H9 (cell line): ENCODE measurements at regions not wholly inside any gene's neighbourhood (a gene's known extent, or its start where the extent isn't known, plus 50 kb on each side); places are given as distances from the start of the nearest gene placed in this dataset.

Experiments used
- DNase-seq: peaks from one replicate; pipeline ENCODE4 v3.0.0-alpha.2; 2017
- H2AFZ ChIP-seq: one replicate; pipeline ENCODE4 v1.6.1; 2013; ENCODE audit warnings: mild to moderate bottlenecking, low read length, control low read depth, moderate library complexity
- H2AK5ac ChIP-seq: 2 replicates; pipeline ENCODE4 v1.6.1; 2013; ENCODE audit warnings: low read length, control low read depth, mixed read lengths; ENCODE audit not compliant: insufficient read length
- H2BK120ac ChIP-seq: one replicate; pipeline ENCODE4 v1.6.1; 2013; ENCODE audit warnings: low read depth, mild to moderate bottlenecking, low read length, control low read depth, inconsistent platforms; ENCODE audit not compliant: poor library complexity, severe bottlenecking
- H2BK12ac ChIP-seq: 2 replicates; pipeline ENCODE4 v1.6.1; 2013; ENCODE audit warnings: low read length, control low read depth, mixed read lengths, low read depth; ENCODE audit not compliant: insufficient read length
- H2BK15ac ChIP-seq: 2 replicates; pipeline ENCODE4 v1.6.1; 2013; ENCODE audit warnings: low read depth, low read length, control low read depth
- H2BK20ac ChIP-seq: one replicate; pipeline ENCODE4 v1.6.1; 2013; ENCODE audit warnings: low read depth, mild to moderate bottlenecking, low read length, control low read depth, inconsistent platforms; ENCODE audit not compliant: poor library complexity, severe bottlenecking
- H2BK5ac ChIP-seq: 2 replicates; pipeline ENCODE4 v1.6.1; 2013; ENCODE audit warnings: low read length, control low read depth, mixed read lengths; ENCODE audit not compliant: insufficient read length
- H3K14ac ChIP-seq: 2 replicates; pipeline ENCODE4 v1.6.1; 2013; ENCODE audit warnings: low read length, control low read depth; ENCODE audit not compliant: insufficient read depth
- H3K18ac ChIP-seq: 2 replicates; pipeline ENCODE4 v1.6.1; 2013; ENCODE audit warnings: low read depth, mild to moderate bottlenecking, mixed read lengths, low read length, control low read depth; ENCODE audit not compliant: insufficient read length
- H3K23ac ChIP-seq: 2 replicates; pipeline ENCODE4 v1.6.1; 2013; ENCODE audit warnings: low read length, control low read depth, mixed read lengths, low read depth; ENCODE audit not compliant: insufficient read length
- H3K23me2 ChIP-seq: 2 replicates; pipeline ENCODE4 v1.6.1; 2013; ENCODE audit warnings: low read depth, mild to moderate bottlenecking, mixed read lengths, low read length, control low read depth; ENCODE audit not compliant: insufficient read length, poor library complexity, severe bottlenecking
- H3K27ac ChIP-seq: 2 replicates; pipeline ENCODE4 v1.5.1; 2013; ENCODE audit warnings: low read length, control low read depth, mixed read lengths, low read depth; ENCODE audit not compliant: insufficient read length
- H3K27me3 ChIP-seq: 2 replicates; pipeline ENCODE4 v1.6.1; 2013; ENCODE audit warnings: low read length, control low read depth, inconsistent platforms; ENCODE audit not compliant: insufficient read depth
- H3K4ac ChIP-seq: 2 replicates; pipeline ENCODE4 v1.6.1; 2013; ENCODE audit warnings: low read depth, mild to moderate bottlenecking, control low read depth, inconsistent platforms, low read length, moderate library complexity
- H3K4me1 ChIP-seq: 2 replicates; pipeline ENCODE4 v1.6.1; 2013; ENCODE audit warnings: low read length, control low read depth, inconsistent platforms; ENCODE audit not compliant: insufficient read depth
- H3K4me2 ChIP-seq: 2 replicates; pipeline ENCODE4 v1.6.1; 2013; ENCODE audit warnings: low read length, control low read depth, mixed read lengths; ENCODE audit not compliant: insufficient read length, insufficient read depth
- H3K56ac ChIP-seq: 2 replicates; pipeline ENCODE4 v1.6.1; 2013; ENCODE audit warnings: low read depth, mild to moderate bottlenecking, mixed read lengths, low read length, control low read depth; ENCODE audit not compliant: insufficient read length
- H3K79me1 ChIP-seq: 2 replicates; pipeline ENCODE4 v1.6.1; 2013; ENCODE audit warnings: low read depth, mild to moderate bottlenecking, moderate library complexity, low read length, control low read depth, inconsistent platforms; ENCODE audit not compliant: insufficient read depth, poor library complexity, severe bottlenecking
- H3K79me2 ChIP-seq: 2 replicates; pipeline ENCODE4 v1.6.1; 2013; ENCODE audit warnings: low read length, control low read depth, inconsistent platforms; ENCODE audit not compliant: insufficient read depth
- H3K9ac ChIP-seq: 2 replicates; pipeline ENCODE4 v1.6.1; 2013; ENCODE audit warnings: low read length, control low read depth, mixed read lengths; ENCODE audit not compliant: insufficient read length; ENCODE audit errors: extremely low read depth
- H3K9me3 ChIP-seq: one replicate; pipeline ENCODE4 v1.6.1; 2013; ENCODE audit warnings: low read depth, low read length, inconsistent platforms; ENCODE audit not compliant: control insufficient read depth
- H3T11ph ChIP-seq: one replicate; pipeline ENCODE4 v1.6.1; 2013; ENCODE audit warnings: mild to moderate bottlenecking, low read length, control low read depth, inconsistent platforms
- H4K20me1 ChIP-seq: one replicate; pipeline ENCODE4 v1.6.1; 2013; ENCODE audit not compliant: control insufficient read depth, insufficient read length, insufficient read depth
- H4K5ac ChIP-seq: 2 replicates; pipeline ENCODE4 v1.6.1; 2013; ENCODE audit warnings: low read depth, mild to moderate bottlenecking, mixed read lengths, low read length, control low read depth; ENCODE audit not compliant: insufficient read length
- H4K8ac ChIP-seq: replicated peaks from 2 replicates; pipeline ENCODE4 v1.6.1; 2013; ENCODE audit warnings: low read length, control low read depth, mixed read lengths, low read depth; ENCODE audit not compliant: insufficient read length
- H4K91ac ChIP-seq: 2 replicates; pipeline ENCODE4 v1.6.1; 2013; ENCODE audit warnings: low read depth, mild to moderate bottlenecking, moderate library complexity, mixed read lengths, low read length, control low read depth; ENCODE audit not compliant: insufficient read length
- H3K27ac Mint-ChIP-seq, 3 experiments: 2 replicates in 2 of 3; 3 replicates in 1 of 3; pipeline ENCODE4 v1.8.0; 2020 to 2021; ENCODE audit warnings: mixed read lengths in 3 of 3, mild to moderate bottlenecking in 1 of 3, moderate library complexity in 1 of 3
- H3K27me3 Mint-ChIP-seq: 2 replicates; pipeline ENCODE4 v1.8.0; 2021; ENCODE audit warnings: low read depth, mild to moderate bottlenecking, moderate library complexity, mixed read lengths
- H3K36me3 Mint-ChIP-seq, 3 experiments: 2 replicates in 2 of 3; 3 replicates in 1 of 3; pipeline ENCODE4 v1.8.0; 2020 to 2021; ENCODE audit warnings: low read depth in 3 of 3, mixed read lengths in 3 of 3; ENCODE audit not compliant: insufficient read depth in 1 of 3
- H3K4me1 Mint-ChIP-seq, 2 experiments: 2 replicates each; pipeline ENCODE4 v1.8.0; 2020; ENCODE audit warnings: mixed read lengths in 2 of 2
- H3K4me3 Mint-ChIP-seq, 2 experiments: 2 replicates in 1 of 2; 3 replicates in 1 of 2; pipeline ENCODE4 v1.8.0; 2020 to 2021; ENCODE audit warnings: mild to moderate bottlenecking in 2 of 2, mixed read lengths in 2 of 2, moderate library complexity in 1 of 2
- H3K9me3 Mint-ChIP-seq, 2 experiments: 2 replicates in 1 of 2; 3 replicates in 1 of 2; pipeline ENCODE4 v1.8.0; 2020; ENCODE audit warnings: mild to moderate bottlenecking in 2 of 2, mixed read lengths in 2 of 2, moderate library complexity in 1 of 2
- WGBS: extraction: QIAGEN DNeasy Blood & Tissue Kit; methylation state at CpG from one replicate; pipeline ENCODE4 v1.1.7; 2013; ENCODE audit warnings: missing lambda C conversion rate, low lambda C conversion rate, mixed read lengths; ENCODE audit not compliant: insufficient read length; ENCODE audit errors: extremely low coverage; 5-methylcytosine and 5-hydroxymethylcytosine counted together
- TF ChIP-seq, protein P1 (sequence below): fragments of 200-600 bp; sonication (generic); conservative IDR thresholded peaks from 3 replicates; pipeline ENCODE4 v1.8.0; 2021; ENCODE audit warnings: antibody characterized with exemption, mild to moderate bottlenecking

DNA sequence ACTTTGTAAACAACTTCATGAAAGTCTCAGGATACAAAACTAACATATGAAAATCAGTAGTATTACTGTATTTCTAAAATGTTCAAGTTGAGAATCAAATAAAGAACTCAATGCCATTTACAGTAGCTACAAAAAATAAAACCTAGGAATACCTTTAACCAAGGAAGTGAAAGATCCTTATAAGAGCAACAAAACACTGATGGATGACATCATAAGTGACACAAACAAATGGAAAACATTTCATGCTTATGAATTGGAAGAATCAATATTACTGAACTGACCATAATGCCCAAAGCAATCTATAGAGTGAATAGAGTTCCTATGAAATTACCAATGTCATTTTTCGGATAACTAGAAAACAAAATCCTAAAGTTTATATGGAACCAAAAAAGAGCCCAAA lies 1038.1 kb downstream of the SUCLG1 start:
- no peak for DNase-seq
- Histone ChIP-seq H4K91ac (no peak overlapping the region), H2BK12ac (no peak overlapping the region), H2BK120ac (no peak overlapping the region), H2BK15ac (no peak overlapping the region), H2AK5ac (no peak overlapping the region), H2BK5ac (no peak overlapping the region), H2AFZ (no peak overlapping the region), H3K4ac (no peak overlapping the region), H3K4me1 (no peaks in the 10 kb centered on the region), H3K4me2 (no peak overlapping the region), H3K79me1 (no peaks in the 10 kb centered on the region), H3K23me2 (no peaks in the 10 kb centered on the region), H4K8ac (no peak overlapping the region), H3K27me3 (no peaks in the 10 kb centered on the region), H3K23ac (no peak overlapping the region), H3K9ac (no peak overlapping the region), H3T11ph (no peak overlapping the region), H3K56ac (no peak overlapping the region), H3K14ac (no peak overlapping the region), H3K79me2 (no peaks in the 10 kb centered on the region), H4K5ac (no peak overlapping the region), H2BK20ac (no peak overlapping the region), H4K20me1 (no peaks in the 10 kb centered on the region), H3K27ac (no peak overlapping the region), H3K18ac (no peak overlapping the region), H3K9me3 (no peaks in the 10 kb centered on the region)
- Mint-ChIP-seq H3K4me1 (no peaks in the 10 kb centered on the region), H3K27ac (no peak overlapping the region), H3K27me3 (no peaks in the 10 kb centered on the region; the same call in 1 of the 2 replicates), H3K9me3 (peaks cover 25 to 29% of the 10 kb centered on the region in 2 experiments), H3K4me3 (no peak overlapping the region), H3K36me3 (peaks cover 10 to 28% (median 14%) of the 10 kb centered on the region in 3 experiments; a peak in 6 of 7 replicates)
- TF ChIP-seq, protein P1, sequence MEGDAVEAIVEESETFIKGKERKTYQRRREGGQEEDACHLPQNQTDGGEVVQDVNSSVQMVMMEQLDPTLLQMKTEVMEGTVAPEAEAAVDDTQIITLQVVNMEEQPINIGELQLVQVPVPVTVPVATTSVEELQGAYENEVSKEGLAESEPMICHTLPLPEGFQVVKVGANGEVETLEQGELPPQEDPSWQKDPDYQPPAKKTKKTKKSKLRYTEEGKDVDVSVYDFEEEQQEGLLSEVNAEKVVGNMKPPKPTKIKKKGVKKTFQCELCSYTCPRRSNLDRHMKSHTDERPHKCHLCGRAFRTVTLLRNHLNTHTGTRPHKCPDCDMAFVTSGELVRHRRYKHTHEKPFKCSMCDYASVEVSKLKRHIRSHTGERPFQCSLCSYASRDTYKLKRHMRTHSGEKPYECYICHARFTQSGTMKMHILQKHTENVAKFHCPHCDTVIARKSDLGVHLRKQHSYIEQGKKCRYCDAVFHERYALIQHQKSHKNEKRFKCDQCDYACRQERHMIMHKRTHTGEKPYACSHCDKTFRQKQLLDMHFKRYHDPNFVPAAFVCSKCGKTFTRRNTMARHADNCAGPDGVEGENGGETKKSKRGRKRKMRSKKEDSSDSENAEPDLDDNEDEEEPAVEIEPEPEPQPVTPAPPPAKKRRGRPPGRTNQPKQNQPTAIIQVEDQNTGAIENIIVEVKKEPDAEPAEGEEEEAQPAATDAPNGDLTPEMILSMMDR = no peak
- no CpG with 5 or more reads among the region's 1 CpG for WGBS
